KMS-11 (cell line): ENCODE measurements at regions not wholly inside any gene's neighbourhood (a gene's known extent, or its start where the extent isn't known, plus 50 kb on each side); places are given as distances from the start of the nearest gene placed in this dataset.
"Not testable (repeated sequence)": the region's sequence is repeated elsewhere in the genome, so short reads cannot be mapped to it uniquely, and the experiment has no call there.

ENCODE experiments used
- H2AFZ ChIP-seq: fragments of 200-600 bp; sonication (generic); 2 replicates; pipeline ENCODE4 v1.6.1; 2016; ENCODE audit warnings: antibody characterized with exemption, mixed run types, low read depth
- H3K27ac ChIP-seq: fragments of 200-600 bp; sonication (generic); 2 replicates; pipeline ENCODE4 v1.6.1; 2016; ENCODE audit warnings: mild to moderate bottlenecking, mixed run types
- H3K27me3 ChIP-seq: fragments of 200-600 bp; sonication (generic); 2 replicates; pipeline ENCODE4 v1.6.1; 2017; ENCODE audit warnings: mild to moderate bottlenecking, low read depth, mixed run types, moderate library complexity; ENCODE audit not compliant: insufficient read depth
- H3K36me3 ChIP-seq: fragments of 200-600 bp; sonication (generic); 2 replicates; pipeline ENCODE4 v1.6.1; 2017; ENCODE audit warnings: mild to moderate bottlenecking, mixed run types; ENCODE audit not compliant: insufficient read depth
- H3K4me1 ChIP-seq: fragments of 200-600 bp; sonication (generic); 2 replicates; pipeline ENCODE4 v1.6.1; 2016; ENCODE audit warnings: mild to moderate bottlenecking, low read depth, mixed run types; ENCODE audit not compliant: poor library complexity, severe bottlenecking
- H3K4me2 ChIP-seq: fragments of 200-600 bp; sonication (generic); 2 replicates; pipeline ENCODE4 v1.7.0; 2016; ENCODE audit warnings: mild to moderate bottlenecking, mixed run types
- H3K4me3 ChIP-seq: fragments of 200-600 bp; sonication (generic); IDR thresholded peaks from 2 replicates; pipeline ENCODE4 v1.6.1; 2017; ENCODE audit warnings: low read depth, low read length, mixed read lengths; ENCODE audit not compliant: insufficient read depth
- H3K79me2 ChIP-seq: fragments of 200-600 bp; sonication (generic); 2 replicates; pipeline ENCODE4 v1.6.1; 2016; ENCODE audit warnings: low read depth, mixed run types; ENCODE audit not compliant: insufficient read depth
- H3K9ac ChIP-seq: fragments of 200-600 bp; sonication (generic); 2 replicates; pipeline ENCODE4 v1.6.1; 2016; ENCODE audit warnings: mild to moderate bottlenecking, mixed run types
- H4K20me1 ChIP-seq: fragments of 200-600 bp; sonication (generic); 2 replicates; pipeline ENCODE4 v1.6.1; 2016; ENCODE audit warnings: mild to moderate bottlenecking, mixed run types; ENCODE audit not compliant: insufficient read depth
- TF ChIP-seq, protein P1 (sequence below): fragments of 200-600 bp; sonication (generic); conservative IDR thresholded peaks from 2 replicates; pipeline ENCODE4 v1.6.1; 2017; ENCODE audit warnings: low read depth, mild to moderate bottlenecking, antibody characterized with exemption, low read length, moderate library complexity, mixed read lengths

DNA sequence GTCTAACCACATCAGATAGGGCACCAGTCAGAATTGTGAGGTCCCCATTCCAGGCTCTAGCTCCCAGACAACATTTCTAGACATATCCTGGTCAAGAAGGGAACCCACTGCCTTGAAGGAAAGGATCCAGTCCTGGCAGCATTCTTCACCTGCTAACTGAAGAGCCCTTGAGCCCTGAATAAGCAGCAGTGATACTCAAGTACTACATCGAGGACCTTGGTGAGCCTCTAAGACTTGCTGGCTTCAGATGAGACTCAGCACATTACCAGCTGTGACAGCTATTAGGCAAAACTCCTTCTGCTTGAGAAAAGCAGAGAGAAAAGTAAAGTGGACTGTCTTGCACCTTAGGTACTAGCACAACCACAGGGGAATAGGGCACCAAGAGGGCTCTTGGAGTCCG is 205.8 kb upstream of the F9 start:
- Histone ChIP-seq H3K9ac (no peak overlapping the region), H3K27me3 (no peaks in the 10 kb centered on the region), H2AFZ (no peak overlapping the region), H3K36me3 (no peaks in the 10 kb centered on the region), H3K4me3 (no peak overlapping the region), H3K4me2 (no peak overlapping the region), H3K79me2 (no peaks in the 10 kb centered on the region), H4K20me1 (no peaks in the 10 kb centered on the region), H3K27ac (no peak overlapping the region), H3K4me1 (no peaks in the 10 kb centered on the region)
- TF ChIP-seq, protein P1, sequence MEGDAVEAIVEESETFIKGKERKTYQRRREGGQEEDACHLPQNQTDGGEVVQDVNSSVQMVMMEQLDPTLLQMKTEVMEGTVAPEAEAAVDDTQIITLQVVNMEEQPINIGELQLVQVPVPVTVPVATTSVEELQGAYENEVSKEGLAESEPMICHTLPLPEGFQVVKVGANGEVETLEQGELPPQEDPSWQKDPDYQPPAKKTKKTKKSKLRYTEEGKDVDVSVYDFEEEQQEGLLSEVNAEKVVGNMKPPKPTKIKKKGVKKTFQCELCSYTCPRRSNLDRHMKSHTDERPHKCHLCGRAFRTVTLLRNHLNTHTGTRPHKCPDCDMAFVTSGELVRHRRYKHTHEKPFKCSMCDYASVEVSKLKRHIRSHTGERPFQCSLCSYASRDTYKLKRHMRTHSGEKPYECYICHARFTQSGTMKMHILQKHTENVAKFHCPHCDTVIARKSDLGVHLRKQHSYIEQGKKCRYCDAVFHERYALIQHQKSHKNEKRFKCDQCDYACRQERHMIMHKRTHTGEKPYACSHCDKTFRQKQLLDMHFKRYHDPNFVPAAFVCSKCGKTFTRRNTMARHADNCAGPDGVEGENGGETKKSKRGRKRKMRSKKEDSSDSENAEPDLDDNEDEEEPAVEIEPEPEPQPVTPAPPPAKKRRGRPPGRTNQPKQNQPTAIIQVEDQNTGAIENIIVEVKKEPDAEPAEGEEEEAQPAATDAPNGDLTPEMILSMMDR: no peak

- H3K4me2 ChIP-seq, H3K27me3 ChIP-seq: not testable (repeated sequence)
These were observed 209.7 kb upstream of the F9 start for GRCh38 chrX:139320661-139321354.

DNA sequence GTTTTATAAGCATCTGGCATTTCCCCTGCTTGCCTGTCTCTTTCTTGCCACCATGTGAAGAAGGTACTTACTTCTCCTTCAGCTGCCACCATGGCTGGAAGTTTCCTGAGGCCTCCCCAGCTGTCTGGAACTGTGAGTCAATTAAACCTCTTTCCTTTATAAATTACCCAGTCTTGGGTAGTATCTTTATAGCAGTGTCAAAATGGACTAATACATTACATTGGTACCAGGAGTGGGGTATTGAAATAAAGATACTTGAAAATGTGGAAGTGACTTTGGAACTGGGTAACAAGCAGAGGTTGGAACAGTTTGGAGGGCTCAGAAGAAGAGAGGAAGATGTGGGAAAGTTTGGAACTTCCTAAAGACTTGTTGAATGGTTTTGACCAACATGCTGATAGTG is 223.9 kb upstream of the F9 start:
- not testable (repeated sequence) for H2AFZ ChIP-seq, H3K4me1 ChIP-seq, H3K79me2 ChIP-seq, H3K4me2 ChIP-seq, H4K20me1 ChIP-seq, H3K4me3 ChIP-seq, H3K27ac ChIP-seq, H3K27me3 ChIP-seq, H3K36me3 ChIP-seq, H3K9ac ChIP-seq

More at GRCh38 chrX:139320661-139321354, 209.7 kb upstream of the F9 start:
- not testable (repeated sequence) for H4K20me1 ChIP-seq, H3K4me3 ChIP-seq, H3K4me1 ChIP-seq, H3K27ac ChIP-seq, H3K79me2 ChIP-seq, H2AFZ ChIP-seq, H3K36me3 ChIP-seq, H3K9ac ChIP-seq

DNA sequence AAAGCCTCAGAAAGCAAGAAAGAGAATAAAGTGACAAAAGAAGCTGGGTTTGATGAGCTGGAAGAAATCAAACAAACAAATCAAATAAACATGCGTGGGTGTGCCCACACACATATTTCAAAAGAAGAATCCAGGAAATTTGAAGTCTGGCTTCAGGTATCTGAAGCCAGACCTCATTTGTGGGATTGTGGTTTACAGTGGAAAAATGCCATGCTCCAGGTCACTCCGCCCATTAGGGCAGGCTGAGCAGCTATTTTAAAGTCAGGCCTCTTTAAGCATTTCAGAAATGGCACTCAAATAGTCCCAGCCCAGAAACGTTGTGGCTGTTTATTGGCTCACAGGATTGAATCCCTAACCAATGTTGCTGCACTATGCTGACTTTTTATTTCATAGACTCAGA is 226.1 kb upstream of the F9 start:
- no peaks in the 10 kb centered on the region for H3K79me2 ChIP-seq
- H3K27me3 ChIP-seq: no peaks in the 10 kb centered on the region
- H4K20me1 ChIP-seq: no peaks in the 10 kb centered on the region
- H3K27ac ChIP-seq: no peak overlapping the region
- no peak overlapping the region for H3K9ac ChIP-seq
- no peaks in the 10 kb centered on the region for H3K36me3 ChIP-seq
- no peak overlapping the region for H3K4me3 ChIP-seq
- H3K4me2 ChIP-seq: no peak overlapping the region
- H3K4me1 ChIP-seq: no peaks in the 10 kb centered on the region
- TF ChIP-seq, protein P1: no peak
- H2AFZ ChIP-seq: no peak overlapping the region

DNA sequence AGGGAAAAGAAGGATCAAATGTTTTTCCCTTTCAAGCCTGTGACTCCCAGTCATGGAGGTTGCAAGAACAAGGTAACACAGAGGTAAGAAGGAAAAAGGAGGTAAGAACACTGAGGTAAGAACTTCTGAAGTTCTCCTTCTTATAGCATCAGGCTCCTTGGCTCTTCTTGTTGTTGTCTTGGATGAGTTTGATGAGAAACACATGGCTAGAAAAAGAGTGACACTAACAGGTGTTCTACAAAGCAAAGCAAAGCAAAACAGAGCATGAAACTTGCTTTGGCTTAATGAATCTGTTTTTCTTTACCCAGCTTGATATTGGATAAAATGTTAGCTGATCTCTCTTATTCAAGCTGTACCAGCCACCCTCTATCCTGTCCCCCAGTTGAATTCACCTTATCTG is 231.2 kb upstream of the F9 start:
- TF ChIP-seq, protein P1: no peak
- H3K79me2 ChIP-seq: no peaks in the 10 kb centered on the region
- H2AFZ ChIP-seq: no peak overlapping the region
- no peaks in the 10 kb centered on the region for H3K36me3 ChIP-seq
- no peaks in the 10 kb centered on the region for H3K4me1 ChIP-seq
- H3K27me3 ChIP-seq: no peaks in the 10 kb centered on the region
- H3K9ac ChIP-seq: no peak overlapping the region
- H4K20me1 ChIP-seq: no peaks in the 10 kb centered on the region
- H3K27ac ChIP-seq: no peak overlapping the region
- H3K4me2 ChIP-seq: no peak overlapping the region
- H3K4me3 ChIP-seq: no peak overlapping the region
